GM19023 (cell line): ENCODE measurements at regions not wholly inside any gene's neighbourhood (a gene's known extent, or its start where the extent isn't known, plus 50 kb on each side); places are given as distances from the start of the nearest gene placed in this dataset.

Experiments used
- ATAC-seq: cut with Tn5 transposase; IDR thresholded peaks from one replicate; pipeline ENCODE4 v1.9.1; 2021; ENCODE audit warnings: mild to moderate bottlenecking, moderate library complexity; ENCODE audit not compliant: unreplicated experiment

- ATAC-seq = no peak
Observed at GRCh38 chr20:60064554-60065196, 106.5 kb downstream of the CDH26 start.

DNA sequence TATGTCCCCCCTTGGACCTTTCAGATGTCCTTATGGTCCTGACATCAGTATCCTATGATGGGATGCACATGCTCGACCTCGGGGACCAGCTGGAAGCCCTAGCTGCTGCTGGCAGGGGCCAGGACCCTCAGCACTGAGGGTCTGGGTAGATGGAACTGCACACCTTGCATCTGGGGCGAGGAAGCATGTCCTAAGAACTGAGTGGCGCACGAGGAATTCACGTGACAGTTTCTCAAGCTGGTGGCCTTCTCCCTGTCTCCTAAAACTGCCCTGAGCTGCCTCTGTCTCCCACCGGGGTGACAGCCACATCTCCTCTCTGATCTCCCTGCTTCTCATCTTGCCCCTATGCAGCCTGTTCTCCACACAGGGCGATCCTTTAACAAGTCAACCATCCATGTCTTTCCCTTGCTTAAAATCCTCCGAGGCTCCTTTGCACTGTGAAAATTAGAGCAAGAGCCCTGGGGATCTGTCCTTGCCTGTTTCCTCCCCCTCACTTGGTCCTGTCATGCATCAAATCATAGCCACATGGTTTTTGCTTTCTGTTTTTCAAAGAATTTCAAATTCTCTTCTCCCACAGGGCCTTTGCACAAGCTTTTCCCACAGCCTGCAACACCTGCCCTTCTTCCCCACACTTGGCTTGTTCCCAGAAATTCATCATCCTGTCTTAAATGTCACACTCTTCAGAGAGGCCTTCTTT lies 107.7 kb downstream of the CDH26 start:
- ATAC-seq = no peak

- no peak for ATAC-seq
Observed at GRCh38 chr20:60066438-60066823, 108.2 kb downstream of the CDH26 start.

GRCh38 chr20:60068509-60068908 lies 110.3 kb downstream of the CDH26 start:
- no peak for ATAC-seq

GRCh38 chr20:60069656-60070055 lies 111.4 kb downstream of the CDH26 start:
- ATAC-seq = no peak

DNA sequence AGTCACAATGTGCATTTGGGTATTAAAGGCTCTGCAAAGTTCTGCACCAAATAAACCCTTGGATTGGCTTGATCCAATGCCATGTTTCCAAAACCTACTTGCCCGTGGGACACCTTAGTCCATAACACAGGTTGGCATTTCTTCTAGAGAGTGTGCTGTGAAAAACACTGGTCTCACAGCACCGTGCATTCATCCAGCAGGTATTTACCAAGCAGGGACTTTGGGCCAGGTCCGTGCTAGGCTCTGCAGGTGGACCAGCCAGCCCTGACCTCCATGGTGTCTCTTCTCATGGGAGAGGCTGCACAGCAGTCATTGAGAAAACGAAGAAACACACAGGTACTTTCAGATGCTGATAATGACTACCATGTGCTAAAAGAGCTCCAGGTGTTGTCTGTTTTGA lies 112.6 kb downstream of the CDH26 start:
- no peak for ATAC-seq

DNA sequence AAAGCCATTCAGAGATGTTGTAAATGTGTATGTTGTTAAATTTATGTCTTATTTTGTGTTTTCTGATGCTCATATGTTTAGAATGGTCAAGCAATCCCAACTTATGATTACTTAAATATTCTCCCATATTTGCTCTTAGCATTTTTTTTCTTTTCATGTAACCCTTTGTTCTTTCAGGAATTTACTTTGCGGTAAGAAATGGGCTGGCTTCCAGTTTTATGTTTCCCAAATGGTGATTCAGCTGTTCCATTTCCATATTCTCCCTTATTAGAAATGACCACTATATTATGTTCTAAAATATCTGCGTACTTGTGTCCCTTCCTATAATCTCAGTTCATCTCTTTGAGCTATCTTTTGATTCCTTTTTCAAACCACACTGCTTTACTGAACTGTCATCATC lies 113.7 kb downstream of the CDH26 start:
- ATAC-seq = no peak

- no peak for ATAC-seq
Observed at GRCh38 chr20:60073086-60073485, 114.9 kb downstream of the CDH26 start.

- ATAC-seq = no peak
Observed at GRCh38 chr20:60073504-60073903, 115.3 kb downstream of the CDH26 start.

DNA sequence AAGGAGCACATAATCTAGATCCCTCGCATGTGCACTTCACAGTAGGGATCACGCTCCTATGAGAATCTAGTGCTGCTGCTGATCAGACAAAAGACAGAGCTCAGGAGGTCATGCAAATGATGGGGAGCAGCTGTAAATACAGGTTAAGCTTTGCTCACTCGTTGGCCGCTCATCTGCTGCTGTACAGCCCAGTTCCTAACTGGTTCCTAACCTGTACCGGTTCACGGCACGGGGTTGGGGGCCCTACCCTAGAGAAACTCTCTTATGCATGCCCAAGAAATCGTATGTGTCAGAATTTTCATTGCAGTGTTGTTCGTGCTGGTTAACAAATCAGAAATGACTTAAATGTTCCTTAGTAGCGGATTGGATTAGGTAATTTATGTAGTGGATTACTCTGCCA lies 116.1 kb downstream of the CDH26 start:
- no peak for ATAC-seq

- no peak for ATAC-seq
Observed at GRCh38 chr20:60078351-60079250, 120.4 kb downstream of the CDH26 start.

DNA sequence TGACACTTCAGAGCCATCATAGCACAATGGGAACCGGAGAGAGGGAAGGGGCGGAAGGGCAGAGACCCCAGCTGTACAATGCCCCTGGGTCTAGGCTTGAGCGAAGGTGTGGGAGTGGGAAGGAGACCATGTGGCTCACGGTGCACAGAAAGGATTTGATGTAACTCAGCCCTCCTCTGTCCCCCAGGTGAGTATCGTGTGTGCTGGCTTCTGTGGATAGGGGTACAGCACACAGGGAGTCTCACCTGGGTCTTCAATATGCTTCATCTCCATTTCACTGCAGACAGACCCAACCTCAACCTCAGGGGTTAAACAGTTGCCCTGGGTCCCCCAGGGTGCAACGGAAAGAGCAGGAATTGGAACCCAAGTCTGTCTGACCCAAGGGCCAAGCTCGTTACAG lies 122.2 kb downstream of the CDH26 start:
- ATAC-seq = no peak

DNA sequence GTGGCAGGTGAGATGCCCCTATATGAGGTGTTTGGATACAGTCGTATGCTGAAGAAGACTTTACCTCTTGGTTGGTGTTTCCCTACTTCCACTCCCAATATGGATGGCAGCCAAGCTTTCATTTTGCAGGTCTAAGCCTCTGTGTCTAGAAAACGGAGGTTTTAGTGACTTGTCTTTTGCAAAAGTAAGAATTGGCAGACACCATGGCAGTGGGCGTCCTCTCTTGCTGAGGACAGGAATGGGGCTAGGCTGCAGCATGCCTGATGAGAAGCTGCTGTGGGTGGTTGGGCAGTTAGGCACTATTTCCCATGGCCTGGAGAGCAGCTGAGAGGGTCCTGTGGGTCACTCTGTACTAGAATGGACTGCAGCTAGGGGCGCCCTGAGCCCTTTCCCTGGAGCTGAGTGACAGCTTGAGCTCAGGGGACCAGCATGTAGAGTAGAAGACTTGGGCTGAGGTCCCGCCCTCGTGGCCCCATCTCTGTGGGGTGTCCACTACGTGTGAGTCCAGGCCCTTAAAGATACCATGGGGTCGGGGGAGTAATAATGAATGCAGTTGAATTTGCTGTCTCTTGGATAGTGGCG lies 127.4 kb downstream of the CDH26 start:
- no peak for ATAC-seq

DNA sequence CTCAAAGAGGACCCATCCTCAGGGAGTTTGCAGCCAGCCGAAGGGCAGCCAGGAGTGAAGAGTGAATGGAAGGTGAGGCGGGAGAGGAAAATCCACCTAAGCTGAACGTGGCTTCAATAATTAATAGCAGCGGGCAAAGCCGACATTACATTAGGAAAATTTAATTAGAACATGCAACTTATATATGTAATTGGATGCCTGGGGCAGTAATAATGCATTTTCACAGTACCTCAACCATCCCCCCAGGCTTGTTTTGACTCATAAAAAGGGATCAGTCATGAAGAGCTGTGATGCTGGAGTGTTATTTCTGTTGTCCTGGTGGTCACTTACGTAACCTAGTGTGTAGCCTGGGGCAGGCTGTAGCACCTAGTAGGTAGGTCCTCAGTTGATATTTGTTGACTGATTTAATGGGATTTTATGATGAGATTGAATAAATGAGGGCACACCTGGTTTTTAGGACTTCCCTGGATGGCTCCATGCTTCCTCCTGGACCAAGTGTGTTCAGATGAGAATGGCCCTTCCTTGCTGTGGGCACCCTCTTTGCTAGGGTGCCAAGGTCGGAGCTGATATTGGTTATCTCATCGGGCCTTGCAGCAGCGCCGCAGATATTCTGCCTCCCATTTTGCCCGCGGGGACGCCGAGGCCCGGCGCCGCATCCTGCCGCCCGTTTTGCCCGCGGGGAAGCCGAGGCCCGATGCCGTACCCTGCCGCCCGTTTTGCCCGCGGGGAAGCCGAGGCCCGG lies 128.8 kb downstream of the CDH26 start:
- no peak for ATAC-seq

DNA sequence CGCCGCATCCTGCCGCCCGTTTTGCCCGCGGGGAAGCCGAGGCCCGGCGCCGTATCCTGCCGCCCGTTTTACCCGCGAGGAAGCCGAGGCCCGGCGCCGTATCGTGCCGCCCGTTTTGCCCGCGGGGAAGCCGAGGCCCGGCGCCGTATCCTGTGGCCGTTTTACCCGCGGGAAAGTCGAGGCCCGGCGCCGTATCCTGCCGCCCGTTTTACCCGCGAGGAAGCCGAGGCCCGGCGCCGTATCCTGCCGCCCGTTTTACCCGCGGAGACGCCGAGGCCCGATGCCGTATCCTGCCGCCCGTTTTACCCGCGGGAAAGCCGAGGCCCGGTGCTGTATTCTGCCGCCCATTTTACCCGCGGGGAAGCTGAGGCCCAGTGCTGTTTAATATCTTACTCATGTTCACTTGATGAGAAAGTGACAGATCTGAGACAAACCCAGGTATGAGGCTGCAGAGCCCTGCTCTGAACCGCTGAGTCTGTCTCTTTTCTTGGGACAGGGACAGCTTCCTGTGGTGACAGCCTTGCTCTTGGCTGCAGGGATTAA lies 129.4 kb downstream of the CDH26 start:
- no peak for ATAC-seq

- no peak for ATAC-seq
Observed at GRCh38 chr20:60088236-60088635, 130.0 kb downstream of the CDH26 start.

GRCh38 chr20:60090631-60091030 lies 132.4 kb downstream of the CDH26 start:
- no peak for ATAC-seq

DNA sequence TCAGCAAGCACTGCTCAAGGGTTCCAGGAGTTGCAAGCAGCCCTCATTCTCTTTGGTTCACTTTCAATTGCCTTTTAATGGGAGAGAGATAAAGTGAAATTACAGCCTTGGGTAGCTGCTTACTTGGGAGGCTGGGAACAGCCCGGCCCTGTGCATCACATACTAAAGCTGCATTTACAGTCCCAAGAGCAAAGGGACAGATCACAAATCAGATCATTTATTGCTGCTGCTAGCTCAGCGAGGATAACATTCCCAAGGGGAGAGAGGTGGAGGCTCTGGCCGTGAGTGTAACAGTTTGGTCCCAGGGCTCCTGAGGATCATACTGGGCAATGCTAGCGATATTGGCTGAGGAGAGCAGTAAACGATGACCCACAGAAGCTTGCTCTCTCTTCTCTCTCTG lies 133.1 kb downstream of the CDH26 start:
- no peak for ATAC-seq

GRCh38 chr20:60091861-60092260 lies 133.6 kb downstream of the CDH26 start:
- no peak for ATAC-seq

- no peak for ATAC-seq
Observed at GRCh38 chr20:60092729-60093128, 134.5 kb downstream of the CDH26 start.
